ENCODE measurements at regions not wholly inside any gene's neighbourhood (a gene's known extent, or its start where the extent isn't known, plus 50 kb on each side); places are given as distances from the start of the nearest gene placed in this dataset.

- Histone ChIP-seq H3K4me2 (ENCODE audit: low read length) (no peak overlapping the region), H3F3A (ENCODE audit: insufficient read depth, low read length) (no peaks in the 10 kb centered on the region), H3K9ac (ENCODE audit: low read length) (no peak overlapping the region), H3K4me1 (ENCODE audit: insufficient read depth, low read length, severe bottlenecking) (no peaks in the 10 kb centered on the region), H2AFZ (ENCODE audit: low read length) (no peak overlapping the region), H3K27ac (ENCODE audit: low read depth, low read length, poor library complexity, severe bottlenecking) (no peak overlapping the region), H3K9me2 (ENCODE audit: low read depth, low read length) (no peaks in the 10 kb centered on the region), H4K20me1 (ENCODE audit: insufficient read depth, low read length) (no peaks in the 10 kb centered on the region), H3K36me3 (ENCODE audit: insufficient read depth, low read length) (no peaks in the 10 kb centered on the region), H3K27me3 (ENCODE audit: insufficient read depth, low read length) (no peaks in the 10 kb centered on the region), H3K9me3 (ENCODE audit: low read length) (no peaks in the 10 kb centered on the region), H3K4me3 (ENCODE audit: low read depth, low read length, poor library complexity, severe bottlenecking) (no peak overlapping the region), H3K79me2 (ENCODE audit: insufficient read depth, low read length) (no peaks in the 10 kb centered on the region)
- TF ChIP-seq EZH2 (IDR thresholded peaks at IDR 0.05; ENCODE audit: borderline replicate concordance, low read length), result no peak
- TF ChIP-seq CTCF (IDR thresholded peaks at IDR 0.05; ENCODE audit: low read length), result no peak
Measured at GRCh38 chr1:69167876-69168275, 399.8 kb upstream of the LRRC7 start.

- no peak overlapping the region for H3K27ac ChIP-seq (ENCODE audit: low read depth, low read length, poor library complexity, severe bottlenecking)
- H3K4me1 ChIP-seq (ENCODE audit: insufficient read depth, low read length, severe bottlenecking), result no peaks in the 10 kb centered on the region
- H3K79me2 ChIP-seq (ENCODE audit: insufficient read depth, low read length), result no peaks in the 10 kb centered on the region
- no peaks in the 10 kb centered on the region for H3K9me2 ChIP-seq (ENCODE audit: low read depth, low read length)
- H3K4me3 ChIP-seq (ENCODE audit: low read depth, low read length, poor library complexity, severe bottlenecking), result no peak overlapping the region
- no peaks in the 10 kb centered on the region for H3F3A ChIP-seq (ENCODE audit: insufficient read depth, low read length)
- H3K9me3 ChIP-seq (ENCODE audit: low read length), result no peaks in the 10 kb centered on the region
- H4K20me1 ChIP-seq (ENCODE audit: insufficient read depth, low read length), result no peaks in the 10 kb centered on the region
- no peaks in the 10 kb centered on the region for H3K27me3 ChIP-seq (ENCODE audit: insufficient read depth, low read length)
- no peak for TF ChIP-seq EZH2 (IDR thresholded peaks at IDR 0.05; ENCODE audit: borderline replicate concordance, low read length)
- TF ChIP-seq CTCF (IDR thresholded peaks at IDR 0.05; ENCODE audit: low read length), result no peak
- no peaks in the 10 kb centered on the region for H3K36me3 ChIP-seq (ENCODE audit: insufficient read depth, low read length)
- no peak overlapping the region for H3K4me2 ChIP-seq (ENCODE audit: low read length)
- no peak overlapping the region for H2AFZ ChIP-seq (ENCODE audit: low read length)
- H3K9ac ChIP-seq (ENCODE audit: low read length), result no peak overlapping the region
Measured at GRCh38 chr1:69171248-69171647, 396.5 kb upstream of the LRRC7 start.

- no peaks in the 10 kb centered on the region for H3K36me3 ChIP-seq (ENCODE audit: insufficient read depth, low read length)
- H3K9ac ChIP-seq (ENCODE audit: low read length), result no peak overlapping the region
- H3K4me1 ChIP-seq (ENCODE audit: insufficient read depth, low read length, severe bottlenecking), result no peaks in the 10 kb centered on the region
- H3K9me2 ChIP-seq (ENCODE audit: low read depth, low read length), result no peaks in the 10 kb centered on the region
- H3K79me2 ChIP-seq (ENCODE audit: insufficient read depth, low read length), result no peaks in the 10 kb centered on the region
- no peaks in the 10 kb centered on the region for H3K9me3 ChIP-seq (ENCODE audit: low read length)
- no peak overlapping the region for H3K4me3 ChIP-seq (ENCODE audit: low read depth, low read length, poor library complexity, severe bottlenecking)
- no peak overlapping the region for H2AFZ ChIP-seq (ENCODE audit: low read length)
- H3K4me2 ChIP-seq (ENCODE audit: low read length), result no peak overlapping the region
- H3K27ac ChIP-seq (ENCODE audit: low read depth, low read length, poor library complexity, severe bottlenecking), result no peak overlapping the region
- no peaks in the 10 kb centered on the region for H4K20me1 ChIP-seq (ENCODE audit: insufficient read depth, low read length)
- H3F3A ChIP-seq (ENCODE audit: insufficient read depth, low read length), result no peaks in the 10 kb centered on the region
- H3K27me3 ChIP-seq (ENCODE audit: insufficient read depth, low read length), result no peaks in the 10 kb centered on the region
- TF ChIP-seq CTCF (IDR thresholded peaks at IDR 0.05; ENCODE audit: low read length) (no peak), EZH2 (IDR thresholded peaks at IDR 0.05; ENCODE audit: borderline replicate concordance, low read length) (no peak)
Measured at GRCh38 chr1:69172003-69173000, 395.4 kb upstream of the LRRC7 start.
